ENCODE measurements at regions not wholly inside any gene's neighbourhood (a gene's known extent, or its start where the extent isn't known, plus 50 kb on each side); places are given as distances from the start of the nearest gene placed in this dataset.

DNA sequence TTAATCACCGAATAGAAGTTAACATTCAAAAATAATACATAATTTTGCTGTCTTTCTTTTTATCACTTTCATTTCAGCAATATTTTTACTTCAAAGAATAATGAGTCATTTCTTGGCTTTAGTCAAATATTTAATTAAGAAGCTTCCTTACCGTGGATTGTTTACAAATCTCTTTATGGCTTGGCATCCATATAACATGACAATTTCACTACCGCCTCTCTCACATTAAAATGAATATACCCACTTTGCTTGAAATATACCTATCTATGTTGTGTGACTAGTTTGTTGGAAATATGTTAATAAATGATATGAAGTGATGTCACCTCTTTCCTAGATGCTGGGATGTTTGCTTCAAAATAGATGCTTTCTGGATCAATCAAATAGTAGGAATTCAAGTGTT is 1203.9 kb downstream of the AMY1C start:
- TF ChIP-seq, protein P1, sequence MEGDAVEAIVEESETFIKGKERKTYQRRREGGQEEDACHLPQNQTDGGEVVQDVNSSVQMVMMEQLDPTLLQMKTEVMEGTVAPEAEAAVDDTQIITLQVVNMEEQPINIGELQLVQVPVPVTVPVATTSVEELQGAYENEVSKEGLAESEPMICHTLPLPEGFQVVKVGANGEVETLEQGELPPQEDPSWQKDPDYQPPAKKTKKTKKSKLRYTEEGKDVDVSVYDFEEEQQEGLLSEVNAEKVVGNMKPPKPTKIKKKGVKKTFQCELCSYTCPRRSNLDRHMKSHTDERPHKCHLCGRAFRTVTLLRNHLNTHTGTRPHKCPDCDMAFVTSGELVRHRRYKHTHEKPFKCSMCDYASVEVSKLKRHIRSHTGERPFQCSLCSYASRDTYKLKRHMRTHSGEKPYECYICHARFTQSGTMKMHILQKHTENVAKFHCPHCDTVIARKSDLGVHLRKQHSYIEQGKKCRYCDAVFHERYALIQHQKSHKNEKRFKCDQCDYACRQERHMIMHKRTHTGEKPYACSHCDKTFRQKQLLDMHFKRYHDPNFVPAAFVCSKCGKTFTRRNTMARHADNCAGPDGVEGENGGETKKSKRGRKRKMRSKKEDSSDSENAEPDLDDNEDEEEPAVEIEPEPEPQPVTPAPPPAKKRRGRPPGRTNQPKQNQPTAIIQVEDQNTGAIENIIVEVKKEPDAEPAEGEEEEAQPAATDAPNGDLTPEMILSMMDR (IDR thresholded peaks at IDR 0.05; ENCODE audit: low read depth): no peak

DNA sequence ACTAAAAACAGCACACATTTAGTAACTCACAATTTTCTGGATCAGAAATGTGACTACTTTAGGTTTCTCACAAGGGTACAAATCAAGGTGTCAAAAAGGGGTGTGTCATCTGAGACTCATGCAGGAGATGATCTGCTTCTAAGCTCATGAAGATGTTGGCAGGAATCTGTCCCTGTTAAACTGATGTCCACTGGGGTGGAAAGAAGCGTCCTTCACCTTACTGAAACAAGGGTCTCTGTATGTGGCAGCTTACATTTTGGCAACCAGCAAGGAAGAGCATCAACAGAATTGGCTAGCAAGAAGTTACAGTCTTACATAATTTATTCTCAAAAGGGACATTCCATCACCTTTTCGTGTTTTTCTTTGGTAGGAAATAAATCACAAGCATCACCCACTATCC is 1223.8 kb downstream of the AMY1C start:
- TF ChIP-seq, protein P1 (IDR thresholded peaks at IDR 0.05; ENCODE audit: low read depth): no peak

DNA sequence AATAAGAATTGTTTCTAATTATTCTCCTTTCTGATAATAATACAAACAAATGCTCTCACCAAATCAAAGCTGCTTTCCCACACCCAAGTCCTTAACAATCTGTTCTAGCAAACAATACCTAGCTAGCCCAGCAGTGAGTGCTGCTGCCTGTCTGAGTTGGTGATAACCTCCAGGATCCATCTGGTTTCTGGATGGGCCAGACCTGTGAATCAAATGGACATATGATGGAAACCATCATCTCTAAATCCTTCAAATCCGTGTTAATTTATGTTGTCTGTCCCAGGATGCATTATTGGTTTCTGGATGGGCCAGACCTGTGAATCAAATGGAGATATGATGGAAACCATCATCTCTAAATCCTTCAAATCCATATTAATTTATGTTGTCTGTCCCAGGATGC is 1230.0 kb downstream of the AMY1C start:
- TF ChIP-seq, protein P1 (IDR thresholded peaks at IDR 0.05; ENCODE audit: low read depth): no peak

DNA sequence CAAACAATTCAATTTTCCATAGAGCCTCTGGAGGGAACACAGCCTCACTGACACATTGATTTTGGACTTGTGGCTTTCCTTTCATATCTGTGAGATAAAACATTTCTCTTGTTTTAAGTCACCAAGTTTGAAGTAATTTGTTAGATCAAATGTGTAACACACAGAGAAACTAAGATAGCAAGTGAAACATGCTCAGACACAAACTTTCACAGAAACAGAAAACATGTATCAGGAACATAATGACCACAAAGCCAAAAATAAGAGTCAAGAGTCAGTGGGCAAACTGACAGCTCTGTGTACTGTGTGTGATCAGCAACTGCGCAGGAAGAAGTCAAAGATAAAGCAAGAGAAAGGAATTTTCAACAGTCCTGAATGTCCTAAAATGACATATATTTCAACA is 1237.5 kb downstream of the AMY1C start:
- TF ChIP-seq, protein P1 (IDR thresholded peaks at IDR 0.05; ENCODE audit: low read depth): no peak

DNA sequence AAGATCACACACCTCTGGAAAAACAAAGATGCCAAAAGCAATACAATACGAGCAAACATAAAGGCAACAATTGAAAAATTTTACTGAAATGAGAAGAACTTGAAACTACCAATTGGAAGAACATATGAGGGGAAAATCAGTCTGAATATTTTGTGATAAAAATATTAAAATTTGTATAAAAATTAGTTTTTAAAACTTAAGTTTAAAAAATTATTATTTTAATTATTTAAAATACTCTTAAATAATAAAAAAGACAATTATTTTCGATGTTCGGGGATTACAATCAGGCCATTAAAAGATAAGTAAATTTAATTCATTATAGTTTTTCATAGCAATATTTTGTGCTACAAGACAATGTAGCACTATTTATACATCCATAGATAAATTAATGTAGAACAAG is 1239.3 kb downstream of the AMY1C start:
- TF ChIP-seq, protein P1 (IDR thresholded peaks at IDR 0.05; ENCODE audit: low read depth): no peak

DNA sequence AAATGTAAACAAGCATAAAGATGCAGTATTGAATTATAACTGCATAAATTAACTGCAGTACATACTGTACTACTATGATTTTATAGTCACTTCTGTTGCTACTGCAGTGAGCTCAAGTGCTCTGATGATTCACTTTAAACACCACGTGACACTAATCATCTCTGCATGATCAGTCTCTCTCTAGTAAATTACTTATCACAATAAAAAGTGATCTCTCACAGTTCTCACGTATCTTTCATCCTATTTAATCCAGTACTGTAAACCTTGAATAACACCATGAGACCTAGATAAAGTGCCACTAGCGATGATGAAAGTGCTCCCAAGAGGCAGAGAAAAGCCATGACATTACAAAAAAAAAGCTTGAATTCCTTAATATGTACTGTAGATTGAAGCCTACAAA is 1242.0 kb downstream of the AMY1C start:
- TF ChIP-seq, protein P1 (IDR thresholded peaks at IDR 0.05; ENCODE audit: low read depth): no peak

DNA sequence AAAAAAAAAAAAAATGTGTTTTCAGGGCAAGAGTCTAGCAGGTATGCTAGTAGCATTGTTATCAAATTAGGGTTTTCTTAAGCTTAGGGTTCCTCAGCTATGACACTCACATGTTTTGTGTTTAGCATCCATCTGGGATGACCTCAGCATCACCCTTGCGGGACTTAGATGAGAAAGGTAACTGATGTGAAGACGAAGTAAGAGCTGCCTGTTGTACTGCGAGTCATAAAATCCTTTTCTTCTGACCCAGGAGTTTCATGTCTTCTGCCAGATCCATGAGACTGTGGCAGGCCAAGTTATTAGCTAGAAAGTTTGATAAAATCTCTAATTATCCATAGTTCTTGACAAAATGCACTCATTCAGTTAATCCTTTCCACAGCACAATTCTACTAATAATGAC is 1251.1 kb downstream of the AMY1C start:
- TF ChIP-seq, protein P1 (IDR thresholded peaks at IDR 0.05; ENCODE audit: low read depth): no peak
